ENCODE measurements at regions not wholly inside any gene's neighbourhood (a gene's known extent, or its start where the extent isn't known, plus 50 kb on each side); places are given as distances from the start of the nearest gene placed in this dataset.
A peak's percentile ranks its signal among the peaks of the same experiment; 100 is the strongest.
"Not testable (repeated sequence)": the region's sequence is repeated elsewhere in the genome, so short reads cannot be mapped to it uniquely, and the experiment has no call there.

DNA sequence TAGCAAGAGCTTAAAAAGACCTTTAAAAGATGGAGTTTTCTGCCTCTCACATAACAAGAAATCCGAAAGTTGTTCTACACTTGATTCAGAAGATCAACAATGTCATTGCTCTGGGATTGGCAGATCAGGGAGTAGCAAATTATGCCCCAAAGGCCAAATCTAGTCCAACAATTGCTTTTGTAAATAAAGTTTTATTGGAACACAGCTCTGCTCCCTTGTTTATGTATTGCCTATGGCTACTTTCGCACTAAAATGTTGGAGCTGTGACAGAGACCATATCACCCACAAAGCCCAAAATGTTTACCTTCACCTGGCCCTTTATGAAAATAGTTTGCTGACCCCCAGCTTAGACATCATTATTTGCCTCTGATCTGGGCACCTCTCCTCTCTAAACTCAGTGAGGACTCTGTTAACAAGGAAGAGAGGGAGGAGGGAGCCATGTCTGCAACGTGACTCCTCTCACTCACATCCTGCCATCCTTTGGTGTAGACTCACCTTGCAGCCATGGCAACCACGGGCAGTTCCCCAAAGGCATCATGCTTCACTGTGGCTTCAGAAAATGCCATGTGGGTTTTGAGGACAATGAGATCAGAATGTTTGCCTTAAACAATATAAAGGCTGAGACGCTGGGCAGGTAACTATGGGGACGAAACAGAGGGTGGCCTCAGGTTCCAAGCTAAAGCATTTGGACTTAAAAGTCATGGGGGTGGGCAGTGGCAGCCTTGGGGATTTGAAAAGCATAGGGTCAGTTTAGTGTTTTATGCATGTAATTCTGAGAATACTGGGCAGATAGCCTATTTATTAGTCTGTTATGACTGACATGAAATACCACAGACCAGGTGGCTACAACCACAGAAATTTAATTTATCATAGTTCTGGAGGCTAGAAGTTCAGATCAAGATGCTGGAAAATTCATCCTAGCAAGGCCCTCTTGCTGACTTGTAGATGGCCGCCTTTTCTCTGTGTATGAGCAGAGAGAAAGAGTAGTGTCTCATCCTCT, 149.7 kb upstream of the TNFAIP3 start:
- Histone ChIP-seq H3K27me3 (ENCODE audit: control insufficient read depth in 1 of 2, insufficient read depth in 2 of 2, low read length in 2 of 2) (no peaks in the 10 kb centered on the region), H3K4me1 (ENCODE audit: control insufficient read depth in 1 of 2, insufficient read depth in 2 of 2, low read length in 2 of 2) (no peaks in the 10 kb centered on the region), H3K27ac (ENCODE audit: low read depth, low read length) (no peak overlapping the region)

DNA sequence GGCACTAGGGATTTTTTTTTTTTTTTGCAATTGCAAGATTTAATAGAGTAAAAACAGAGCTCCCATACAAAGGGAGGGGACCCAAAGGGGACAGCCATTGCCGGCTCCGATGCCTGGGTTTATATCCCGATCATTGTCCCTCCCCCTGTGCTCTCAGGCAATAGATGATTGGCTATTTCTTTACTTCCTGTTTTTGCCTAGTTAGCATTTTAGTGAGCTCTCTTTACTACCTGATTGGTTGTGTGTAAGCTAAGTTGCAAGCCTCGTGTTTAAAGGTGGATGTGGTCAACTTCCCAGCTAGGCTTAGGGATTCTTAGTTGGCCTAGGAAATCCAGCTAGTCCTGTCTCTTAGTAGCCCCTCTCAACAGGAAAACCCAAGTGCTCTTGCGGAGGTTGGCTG, 148.2 kb upstream of the TNFAIP3 start:
- not testable (repeated sequence) for H3K9me3 ChIP-seq (ENCODE audit: control insufficient read depth in 1 of 2, low read length in 2 of 2); H3K9ac ChIP-seq (ENCODE audit: low read depth in 1 of 2, low read length in 2 of 2); H3K4me3 ChIP-seq (ENCODE audit: low read depth in 1 of 2, low read length in 2 of 2); H3K36me3 ChIP-seq (ENCODE audit: control insufficient read depth in 1 of 2, insufficient read depth in 2 of 2, low read length in 2 of 2); H3K27ac ChIP-seq (ENCODE audit: low read depth, low read length); H3K27me3 ChIP-seq (ENCODE audit: control insufficient read depth in 1 of 2, insufficient read depth in 2 of 2, low read length in 2 of 2)
- H3K4me1 ChIP-seq (ENCODE audit: control insufficient read depth in 1 of 2, insufficient read depth in 2 of 2, low read length in 2 of 2), result peaks cover 7 to 15% of the 10 kb centered on the region in 2 donors

More for the DNA sequence above, 149.7 kb upstream of the TNFAIP3 start:
- no peaks in the 10 kb centered on the region for H3K36me3 ChIP-seq (ENCODE audit: control insufficient read depth in 1 of 2, insufficient read depth in 2 of 2, low read length in 2 of 2)
- H3K9me3 ChIP-seq (ENCODE audit: control insufficient read depth in 1 of 2, low read length in 2 of 2), result no peaks in the 10 kb centered on the region
- H3K9ac ChIP-seq (ENCODE audit: low read depth in 1 of 2, low read length in 2 of 2), result no peak overlapping the region
- H3K4me3 ChIP-seq (ENCODE audit: low read depth in 1 of 2, low read length in 2 of 2), result no peak overlapping the region

DNA sequence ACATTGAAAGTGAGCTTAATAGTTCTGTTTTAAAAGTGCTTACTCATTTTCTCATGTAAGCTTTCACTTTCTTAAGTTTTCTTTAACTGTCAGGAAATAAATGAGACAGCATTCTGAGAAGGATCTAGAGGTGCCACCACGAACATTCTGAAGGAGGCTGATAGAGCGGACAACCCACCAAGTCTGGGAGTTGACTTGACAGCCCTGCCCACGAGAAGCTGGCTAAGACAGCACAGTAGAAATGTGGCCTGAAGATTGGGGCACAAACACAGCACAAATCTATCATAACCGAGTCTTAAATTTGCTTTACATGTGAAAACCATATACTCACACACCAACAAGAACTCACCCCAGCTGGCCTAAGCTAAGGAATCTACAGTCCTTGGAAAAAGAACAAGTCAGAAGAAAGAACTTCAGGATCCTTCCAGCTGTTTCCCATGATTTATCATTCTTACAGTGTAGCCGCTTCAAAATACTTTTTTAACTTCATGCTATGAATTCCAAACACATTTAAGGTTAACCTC, 144.2 kb upstream of the TNFAIP3 start:
- H3K4me1 ChIP-seq (ENCODE audit: control insufficient read depth in 1 of 2, insufficient read depth in 2 of 2, low read length in 2 of 2), result peaks cover 7 to 17% of the 10 kb centered on the region in 2 donors
- H3K27ac ChIP-seq (ENCODE audit: low read depth, low read length), result no peak overlapping the region
- no peaks in the 10 kb centered on the region for H3K36me3 ChIP-seq (ENCODE audit: control insufficient read depth in 1 of 2, insufficient read depth in 2 of 2, low read length in 2 of 2)
- H3K27me3 ChIP-seq (ENCODE audit: control insufficient read depth in 1 of 2, insufficient read depth in 2 of 2, low read length in 2 of 2), result no peaks in the 10 kb centered on the region
- peak overlapping the region in 1 of 2 donors; percentile 42 for H3K4me3 ChIP-seq (ENCODE audit: low read depth in 1 of 2, low read length in 2 of 2)
- H3K9ac ChIP-seq (ENCODE audit: low read depth in 1 of 2, low read length in 2 of 2), result no peak overlapping the region
- H3K9me3 ChIP-seq (ENCODE audit: control insufficient read depth in 1 of 2, low read length in 2 of 2), result no peaks in the 10 kb centered on the region

DNA sequence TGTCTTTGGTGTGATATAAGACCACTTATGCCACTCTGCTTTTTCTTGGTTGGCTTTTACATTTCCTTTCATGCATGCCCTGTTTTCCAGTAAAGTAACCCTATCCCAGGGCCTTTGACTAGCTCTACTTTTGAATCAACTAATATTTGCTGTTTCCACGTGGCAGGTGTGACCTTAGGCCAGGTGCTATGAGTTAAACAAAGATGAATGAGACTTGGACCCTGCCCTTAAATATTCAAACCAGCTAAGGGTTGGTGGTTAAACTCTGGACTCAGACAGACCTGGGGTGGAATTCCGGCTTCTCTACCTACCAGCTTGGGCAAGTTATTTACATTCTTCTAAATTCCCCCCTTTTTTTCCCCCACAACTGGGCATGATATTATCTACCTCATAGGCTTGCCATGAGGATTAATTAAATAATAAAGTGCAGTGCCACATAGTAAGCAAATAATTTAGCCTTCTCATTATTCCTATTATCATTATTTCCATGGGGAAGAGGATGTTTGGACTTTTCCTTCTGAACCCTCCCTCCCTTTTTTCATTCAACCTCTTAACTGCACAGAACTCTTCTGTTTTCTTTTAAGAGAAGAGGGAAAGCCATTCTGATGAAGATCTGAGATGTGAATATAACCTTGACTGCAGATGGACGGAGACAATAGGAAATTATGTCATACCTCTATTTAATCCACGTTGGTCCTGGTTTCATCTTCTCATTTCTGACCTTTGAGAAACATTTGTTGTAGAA, 143.6 kb upstream of the TNFAIP3 start:
- H3K9ac ChIP-seq (ENCODE audit: low read depth in 1 of 2, low read length in 2 of 2), result no peak overlapping the region
- peaks cover 7 to 17% of the 10 kb centered on the region in 2 donors for H3K4me1 ChIP-seq (ENCODE audit: control insufficient read depth in 1 of 2, insufficient read depth in 2 of 2, low read length in 2 of 2)
- H3K4me3 ChIP-seq (ENCODE audit: low read depth in 1 of 2, low read length in 2 of 2), result no peak overlapping the region
- no peaks in the 10 kb centered on the region for H3K27me3 ChIP-seq (ENCODE audit: control insufficient read depth in 1 of 2, insufficient read depth in 2 of 2, low read length in 2 of 2)
- H3K27ac ChIP-seq (ENCODE audit: low read depth, low read length), result no peak overlapping the region
- no peaks in the 10 kb centered on the region for H3K9me3 ChIP-seq (ENCODE audit: control insufficient read depth in 1 of 2, low read length in 2 of 2)
- no peaks in the 10 kb centered on the region for H3K36me3 ChIP-seq (ENCODE audit: control insufficient read depth in 1 of 2, insufficient read depth in 2 of 2, low read length in 2 of 2)

DNA sequence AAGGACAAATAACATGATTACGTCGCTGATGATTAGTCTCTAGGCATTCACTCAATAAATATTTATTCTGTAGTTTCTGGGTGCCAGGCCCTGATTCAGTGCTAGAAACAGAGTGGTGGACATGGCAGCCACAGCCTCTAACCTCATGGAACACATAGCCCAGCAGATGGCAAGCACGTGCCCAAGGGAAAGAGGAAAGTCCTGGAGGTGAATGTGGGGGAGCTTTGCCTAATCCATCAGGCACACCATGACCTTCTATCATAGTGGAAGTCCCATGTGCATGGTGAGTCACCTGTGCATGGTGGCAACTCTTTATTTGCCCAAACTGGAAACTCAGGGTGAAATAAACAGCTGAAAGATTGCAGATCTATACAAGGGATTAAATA, 143.0 kb upstream of the TNFAIP3 start:
- H3K36me3 ChIP-seq (ENCODE audit: control insufficient read depth in 1 of 2, insufficient read depth in 2 of 2, low read length in 2 of 2), result no peaks in the 10 kb centered on the region
- H3K27ac ChIP-seq (ENCODE audit: low read depth, low read length), result no peak overlapping the region
- no peak overlapping the region for H3K9ac ChIP-seq (ENCODE audit: low read depth in 1 of 2, low read length in 2 of 2)
- no peak overlapping the region for H3K4me3 ChIP-seq (ENCODE audit: low read depth in 1 of 2, low read length in 2 of 2)
- H3K9me3 ChIP-seq (ENCODE audit: control insufficient read depth in 1 of 2, low read length in 2 of 2), result no peaks in the 10 kb centered on the region
- peaks cover 7 to 17% of the 10 kb centered on the region in 2 donors for H3K4me1 ChIP-seq (ENCODE audit: control insufficient read depth in 1 of 2, insufficient read depth in 2 of 2, low read length in 2 of 2)
- H3K27me3 ChIP-seq (ENCODE audit: control insufficient read depth in 1 of 2, insufficient read depth in 2 of 2, low read length in 2 of 2), result no peaks in the 10 kb centered on the region

DNA sequence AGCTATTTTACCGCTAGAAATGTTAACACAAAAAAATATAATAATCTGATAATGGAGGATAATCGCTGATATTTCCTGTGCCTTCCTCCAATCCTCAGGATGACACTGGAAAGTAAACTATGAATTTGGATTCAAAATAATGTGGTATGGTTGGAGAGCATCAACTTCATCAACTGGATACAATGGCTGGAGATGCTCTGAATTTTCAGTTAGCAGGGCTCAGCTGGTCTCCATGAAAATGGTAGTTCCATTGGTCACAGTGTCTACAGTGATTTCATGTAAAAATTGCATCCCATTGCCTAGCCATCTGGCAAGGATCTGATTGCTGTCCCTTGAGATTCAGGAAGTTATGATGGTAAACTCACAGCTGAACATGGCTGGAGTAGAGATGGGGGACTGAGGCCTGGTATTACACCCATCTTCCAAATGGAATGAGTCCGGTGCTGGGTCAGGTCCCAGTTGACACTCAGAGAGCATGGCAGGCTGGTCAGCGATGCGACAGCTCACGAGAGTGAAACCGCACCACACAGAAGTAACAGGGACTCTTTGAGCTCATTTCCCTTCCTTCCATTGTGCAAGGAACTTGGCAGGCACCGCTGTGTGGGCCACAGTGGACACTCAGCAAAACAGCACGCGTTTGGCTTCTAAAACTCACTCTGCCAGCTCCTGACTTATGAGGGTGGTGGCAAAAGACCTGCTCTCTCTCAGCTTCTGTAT, 142.4 kb upstream of the TNFAIP3 start:
- H3K36me3 ChIP-seq (ENCODE audit: control insufficient read depth in 1 of 2, insufficient read depth in 2 of 2, low read length in 2 of 2), result no peaks in the 10 kb centered on the region
- H3K27ac ChIP-seq (ENCODE audit: low read depth, low read length), result no peak overlapping the region
- no peaks in the 10 kb centered on the region for H3K9me3 ChIP-seq (ENCODE audit: control insufficient read depth in 1 of 2, low read length in 2 of 2)
- no peak overlapping the region for H3K9ac ChIP-seq (ENCODE audit: low read depth in 1 of 2, low read length in 2 of 2)
- H3K27me3 ChIP-seq (ENCODE audit: control insufficient read depth in 1 of 2, insufficient read depth in 2 of 2, low read length in 2 of 2), result no peaks in the 10 kb centered on the region
- H3K4me1 ChIP-seq (ENCODE audit: control insufficient read depth in 1 of 2, insufficient read depth in 2 of 2, low read length in 2 of 2), result peaks cover 7 to 17% of the 10 kb centered on the region in 2 donors
- H3K4me3 ChIP-seq (ENCODE audit: low read depth in 1 of 2, low read length in 2 of 2), result no peak overlapping the region

DNA sequence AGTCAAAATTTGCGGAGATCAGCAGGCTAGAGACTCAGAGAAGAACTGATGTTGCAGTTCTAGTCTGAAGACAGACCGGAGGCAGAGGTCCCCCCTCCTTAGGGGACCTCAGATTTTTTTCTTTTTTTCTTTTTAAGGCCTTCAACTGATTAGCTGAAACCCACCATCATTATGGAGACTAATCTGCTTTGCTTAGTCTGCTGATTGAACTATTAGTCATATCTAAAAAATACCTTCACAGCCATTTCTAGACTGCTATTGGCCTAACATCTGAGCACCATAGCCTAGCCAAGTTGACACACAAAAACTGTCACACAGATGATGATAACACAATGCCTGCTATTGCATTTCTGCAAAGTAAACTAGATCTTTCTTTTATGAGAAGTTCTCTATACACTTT, 141.1 kb upstream of the TNFAIP3 start:
- peaks cover 7 to 17% of the 10 kb centered on the region in 2 donors for H3K4me1 ChIP-seq (ENCODE audit: control insufficient read depth in 1 of 2, insufficient read depth in 2 of 2, low read length in 2 of 2)
- no peak overlapping the region for H3K27ac ChIP-seq (ENCODE audit: low read depth, low read length)
- H3K4me3 ChIP-seq (ENCODE audit: low read depth in 1 of 2, low read length in 2 of 2), result no peak overlapping the region
- H3K9ac ChIP-seq (ENCODE audit: low read depth in 1 of 2, low read length in 2 of 2), result no peak overlapping the region
- H3K9me3 ChIP-seq (ENCODE audit: control insufficient read depth in 1 of 2, low read length in 2 of 2), result no peaks in the 10 kb centered on the region
- no peaks in the 10 kb centered on the region for H3K27me3 ChIP-seq (ENCODE audit: control insufficient read depth in 1 of 2, insufficient read depth in 2 of 2, low read length in 2 of 2)
- no peaks in the 10 kb centered on the region for H3K36me3 ChIP-seq (ENCODE audit: control insufficient read depth in 1 of 2, insufficient read depth in 2 of 2, low read length in 2 of 2)

DNA sequence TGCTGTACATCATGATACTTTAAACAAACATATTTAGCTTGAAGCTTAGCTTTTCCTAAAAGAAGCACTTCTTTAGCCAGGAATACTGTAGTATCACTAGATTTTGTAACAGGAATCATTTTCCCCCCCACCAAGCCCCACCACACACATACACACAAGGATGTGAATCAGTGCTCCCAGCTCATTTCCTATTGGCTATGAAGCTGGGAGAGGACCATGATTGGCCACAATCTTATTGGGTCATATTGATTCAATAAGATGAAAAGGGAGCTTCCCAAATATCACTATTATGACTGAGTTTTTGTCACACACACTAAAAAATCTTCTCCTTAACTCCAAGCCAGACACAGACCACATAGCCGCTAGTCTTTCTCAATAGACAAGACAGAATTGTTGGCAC, 140.5 kb upstream of the TNFAIP3 start:
- Histone ChIP-seq H3K27ac (ENCODE audit: low read depth, low read length) (no peak overlapping the region), H3K36me3 (ENCODE audit: control insufficient read depth in 1 of 2, insufficient read depth in 2 of 2, low read length in 2 of 2) (no peaks in the 10 kb centered on the region), H3K27me3 (ENCODE audit: control insufficient read depth in 1 of 2, insufficient read depth in 2 of 2, low read length in 2 of 2) (no peaks in the 10 kb centered on the region), H3K4me3 (ENCODE audit: low read depth in 1 of 2, low read length in 2 of 2) (no peak overlapping the region), H3K9me3 (ENCODE audit: control insufficient read depth in 1 of 2, low read length in 2 of 2) (no peaks in the 10 kb centered on the region), H3K9ac (ENCODE audit: low read depth in 1 of 2, low read length in 2 of 2) (no peak overlapping the region), H3K4me1 (ENCODE audit: control insufficient read depth in 1 of 2, insufficient read depth in 2 of 2, low read length in 2 of 2) (peaks cover 7 to 20% of the 10 kb centered on the region in 2 donors)

DNA sequence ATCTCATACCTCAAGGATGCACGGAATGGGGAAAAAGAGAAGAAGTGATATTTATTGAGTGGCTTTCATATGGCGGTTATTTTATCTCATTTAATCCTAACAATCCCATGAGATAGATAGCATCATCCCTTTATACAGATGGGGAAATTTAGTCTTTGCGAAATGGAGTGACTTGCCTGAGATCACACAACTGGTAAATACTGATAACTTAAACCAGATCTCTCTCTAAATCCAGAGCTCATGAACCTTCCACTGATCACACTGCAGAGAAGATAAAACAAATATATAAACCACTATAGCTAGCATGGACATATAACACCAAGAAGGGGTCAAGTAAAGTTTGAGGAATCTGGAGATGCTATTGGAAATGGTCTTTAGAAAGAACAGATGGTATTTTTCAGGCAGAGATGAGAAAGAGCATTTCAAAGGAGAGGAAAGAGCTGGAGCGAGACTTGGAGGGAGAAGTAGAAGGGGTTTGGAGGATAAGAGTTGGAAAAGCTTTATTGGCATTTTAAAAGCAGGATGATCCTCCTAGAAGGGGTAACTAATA, 139.8 kb upstream of the TNFAIP3 start:
- Histone ChIP-seq H3K27ac (ENCODE audit: low read depth, low read length) (no peak overlapping the region), H3K9me3 (ENCODE audit: control insufficient read depth in 1 of 2, low read length in 2 of 2) (no peaks in the 10 kb centered on the region), H3K36me3 (ENCODE audit: control insufficient read depth in 1 of 2, insufficient read depth in 2 of 2, low read length in 2 of 2) (no peaks in the 10 kb centered on the region), H3K9ac (ENCODE audit: low read depth in 1 of 2, low read length in 2 of 2) (no peak overlapping the region), H3K4me3 (ENCODE audit: low read depth in 1 of 2, low read length in 2 of 2) (no peak overlapping the region), H3K27me3 (ENCODE audit: control insufficient read depth in 1 of 2, insufficient read depth in 2 of 2, low read length in 2 of 2) (no peaks in the 10 kb centered on the region), H3K4me1 (ENCODE audit: control insufficient read depth in 1 of 2, insufficient read depth in 2 of 2, low read length in 2 of 2) (peaks cover 7 to 23% of the 10 kb centered on the region in 2 donors)
